ENCODE measurements at regions not wholly inside any gene's neighbourhood (a gene's known extent, or its start where the extent isn't known, plus 50 kb on each side); places are given as distances from the start of the nearest gene placed in this dataset.

- TF ChIP-seq CTCF (IDR thresholded peaks at IDR 0.05) (no peak), POLR2A (IDR thresholded peaks at IDR 0.05) (no peak)
These were observed 279.4 kb downstream of the FAT3 start for GRCh38 chr11:92504004-92504403.
